Hepatocyte (in vitro differentiated cells): ENCODE measurements at regions not wholly inside any gene's neighbourhood (a gene's known extent, or its start where the extent isn't known, plus 50 kb on each side); places are given as distances from the start of the nearest gene placed in this dataset.

Experiments
- DNase-seq: peaks from one replicate; pipeline ENCODE4 v3.0.0-alpha.2; 2016; ENCODE audit warnings: low spot score
- H2AFZ ChIP-seq: fragments of 200-600 bp; sonication (generic); 2 replicates; pipeline ENCODE4 v1.6.0; 2016; ENCODE audit warnings: antibody characterized with exemption, mild to moderate bottlenecking
- H3K27ac ChIP-seq: fragments of 200-600 bp; sonication (generic); 2 replicates; pipeline ENCODE4 v1.5.1; 2016; ENCODE audit warnings: mild to moderate bottlenecking
- H3K27me3 ChIP-seq: fragments of 200-600 bp; sonication (generic); 2 replicates; pipeline ENCODE4 v1.6.1; 2016
- H3K36me3 ChIP-seq: fragments of 200-600 bp; sonication (generic); replicated peaks from 2 replicates; pipeline ENCODE4 v1.5.1; 2016; ENCODE audit warnings: low read depth; ENCODE audit not compliant: insufficient read depth
- H3K4me1 ChIP-seq: fragments of 200-600 bp; sonication (generic); 2 replicates; pipeline ENCODE4 v1.5.1; 2016; ENCODE audit warnings: mild to moderate bottlenecking, moderate library complexity; ENCODE audit not compliant: insufficient read depth
- H3K4me2 ChIP-seq: fragments of 200-600 bp; sonication (generic); 2 replicates; pipeline ENCODE4 v1.6.0; 2016
- H3K4me3 ChIP-seq: fragments of 200-600 bp; sonication (generic); 2 replicates; pipeline ENCODE4 v1.5.1; 2016; ENCODE audit warnings: mild to moderate bottlenecking
- H3K79me2 ChIP-seq: fragments of 200-600 bp; sonication (generic); 2 replicates; pipeline ENCODE4 v1.6.0; 2017; ENCODE audit warnings: mild to moderate bottlenecking
- H3K9me2 ChIP-seq: fragments of 200-600 bp; sonication (generic); replicated peaks from 2 replicates; pipeline ENCODE4 v1.6.0; 2017; ENCODE audit warnings: mild to moderate bottlenecking; ENCODE audit not compliant: insufficient read depth
- H3K9me3 ChIP-seq: fragments of 200-600 bp; sonication (generic); 2 replicates; pipeline ENCODE4 v1.5.1; 2016; ENCODE audit warnings: low read depth, mild to moderate bottlenecking
- H4K20me1 ChIP-seq: fragments of 200-600 bp; sonication (generic); 2 replicates; pipeline ENCODE4 v1.6.0; 2016; ENCODE audit warnings: mild to moderate bottlenecking; ENCODE audit not compliant: insufficient read depth, poor library complexity, severe bottlenecking
- CTCF ChIP-seq: fragments of 200-600 bp; sonication (generic); IDR thresholded peaks from 2 replicates; pipeline ENCODE4 v1.5.1; 2016; ENCODE audit warnings: antibody characterized with exemption, mild to moderate bottlenecking; ENCODE audit not compliant: poor library complexity
- EZH2 ChIP-seq: fragments of 200-600 bp; sonication (generic); IDR thresholded peaks from 2 replicates; pipeline ENCODE4 v1.6.1; 2016; ENCODE audit warnings: antibody characterized with exemption, mild to moderate bottlenecking, borderline replicate concordance
- EZH2phosphoT487 ChIP-seq: fragments of 200-600 bp; sonication (generic); IDR thresholded peaks from one replicate; pipeline ENCODE4 v1.6.1; 2018; ENCODE audit warnings: antibody characterized with exemption, mild to moderate bottlenecking, low read depth, moderate library complexity; ENCODE audit not compliant: unreplicated experiment, severe bottlenecking
- WGBS: methylation state at CpG from one replicate; pipeline ENCODE4 v1.1.6; 2016; ENCODE audit warnings: low lambda C conversion rate; ENCODE audit errors: missing lambda C conversion rate; 5-methylcytosine and 5-hydroxymethylcytosine counted together

GRCh38 chr16:17887963-17888362, 417.2 kb upstream of the XYLT1 start:
- H3K4me2 ChIP-seq = no peak overlapping the region
- no peaks in the 10 kb centered on the region for H3K79me2 ChIP-seq
- no peaks in the 10 kb centered on the region for H3K9me2 ChIP-seq
- H4K20me1 ChIP-seq = no peaks in the 10 kb centered on the region
- no peak overlapping the region for H3K27ac ChIP-seq
- 92% methylated on average over 3 of the region's 3 CpGs for WGBS
- H3K4me1 ChIP-seq = no peaks in the 10 kb centered on the region
- no peaks in the 10 kb centered on the region for H3K36me3 ChIP-seq
- no peaks in the 10 kb centered on the region for H3K9me3 ChIP-seq
- no peaks in the 10 kb centered on the region for H3K27me3 ChIP-seq
- H2AFZ ChIP-seq = no peak overlapping the region
- H3K4me3 ChIP-seq = no peak overlapping the region
- no peak for DNase-seq
- no peak for TF ChIP-seq EZH2
- no peak for TF ChIP-seq EZH2phosphoT487
- no peak for TF ChIP-seq CTCF

GRCh38 chr16:17885659-17886207, 415.0 kb upstream of the XYLT1 start:
- Histone ChIP-seq H2AFZ (no peak overlapping the region), H3K4me3 (no peak overlapping the region), H3K27me3 (no peaks in the 10 kb centered on the region), H4K20me1 (no peaks in the 10 kb centered on the region), H3K27ac (no peak overlapping the region), H3K4me2 (no peak overlapping the region), H3K9me3 (no peaks in the 10 kb centered on the region), H3K9me2 (no peaks in the 10 kb centered on the region), H3K4me1 (no peaks in the 10 kb centered on the region), H3K36me3 (no peaks in the 10 kb centered on the region), H3K79me2 (no peaks in the 10 kb centered on the region)
- WGBS = 64% methylated on average over 7 of the region's 7 CpGs
- no peak for TF ChIP-seq EZH2phosphoT487
- no peak for TF ChIP-seq EZH2
- DNase-seq = no peak

GRCh38 chr16:17877821-17878360, 407.1 kb upstream of the XYLT1 start:
- DNase-seq = no peak
- H3K27me3 ChIP-seq = no peaks in the 10 kb centered on the region
- no peaks in the 10 kb centered on the region for H3K36me3 ChIP-seq
- H3K9me3 ChIP-seq = no peaks in the 10 kb centered on the region
- no peaks in the 10 kb centered on the region for H4K20me1 ChIP-seq
- no peaks in the 10 kb centered on the region for H3K79me2 ChIP-seq
- H3K4me1 ChIP-seq = no peaks in the 10 kb centered on the region
- no peak overlapping the region for H3K4me3 ChIP-seq
- no peak overlapping the region for H3K27ac ChIP-seq
- H3K9me2 ChIP-seq = no peaks in the 10 kb centered on the region
- WGBS = 81% methylated on average over 2 of the region's 2 CpGs
- TF ChIP-seq CTCF = no peak
- no peak for TF ChIP-seq EZH2phosphoT487
- TF ChIP-seq EZH2 = no peak
- no peak overlapping the region for H2AFZ ChIP-seq
- H3K4me2 ChIP-seq = no peak overlapping the region

GRCh38 chr16:17866996-17867395, 396.2 kb upstream of the XYLT1 start:
- TF ChIP-seq EZH2 (no peak), EZH2phosphoT487 (no peak), CTCF (no peak)
- 66% methylated on average over 5 of the region's 5 CpGs for WGBS
- Histone ChIP-seq H3K27ac (no peak overlapping the region), H3K4me1 (no peaks in the 10 kb centered on the region), H3K79me2 (no peaks in the 10 kb centered on the region), H3K4me2 (no peak overlapping the region), H4K20me1 (no peaks in the 10 kb centered on the region), H3K9me3 (no peaks in the 10 kb centered on the region), H3K9me2 (no peaks in the 10 kb centered on the region), H3K36me3 (no peaks in the 10 kb centered on the region), H3K27me3 (no peaks in the 10 kb centered on the region), H2AFZ (no peak overlapping the region), H3K4me3 (no peak overlapping the region)
- DNase-seq = no peak
